Neuronal stem cell (in vitro differentiated cells): ENCODE measurements at regions not wholly inside any gene's neighbourhood (a gene's known extent, or its start where the extent isn't known, plus 50 kb on each side); places are given as distances from the start of the nearest gene placed in this dataset.

Source experiments
- DNase-seq: peaks from one replicate; pipeline ENCODE4 v3.0.0-alpha.2; 2013; ENCODE audit warnings: low spot score
- H2AFZ ChIP-seq: one replicate; pipeline ENCODE4 v1.6.1; 2013; ENCODE audit warnings: mild to moderate bottlenecking, low read length, inconsistent platforms
- H2AK5ac ChIP-seq: 2 replicates; pipeline ENCODE4 v1.6.1; 2013; ENCODE audit warnings: low read depth, mild to moderate bottlenecking, inconsistent platforms, low read length, moderate library complexity, mixed read lengths
- H2BK120ac ChIP-seq: 2 replicates; pipeline ENCODE4 v1.6.1; 2013; ENCODE audit warnings: low read depth, mild to moderate bottlenecking, inconsistent platforms, low read length, moderate library complexity, mixed read lengths
- H2BK12ac ChIP-seq: one replicate; pipeline ENCODE4 v1.6.1; 2013; ENCODE audit warnings: low read length, inconsistent platforms
- H2BK15ac ChIP-seq: 2 replicates; pipeline ENCODE4 v1.6.1; 2013; ENCODE audit warnings: mild to moderate bottlenecking, low read length, inconsistent platforms, mixed read lengths
- H2BK5ac ChIP-seq: one replicate; pipeline ENCODE4 v1.6.1; 2013; ENCODE audit warnings: inconsistent platforms, mild to moderate bottlenecking, low read length, moderate library complexity
- H3K14ac ChIP-seq: one replicate; pipeline ENCODE4 v1.6.1; 2013; ENCODE audit warnings: low read length, inconsistent platforms
- H3K18ac ChIP-seq: 2 replicates; pipeline ENCODE4 v1.6.1; 2013; ENCODE audit warnings: low read length, inconsistent platforms
- H3K23ac ChIP-seq: 2 replicates; pipeline ENCODE4 v1.6.1; 2013; ENCODE audit warnings: low read depth, mild to moderate bottlenecking, mixed read lengths, low read length, inconsistent platforms; ENCODE audit not compliant: poor library complexity
- H3K27ac ChIP-seq: replicated peaks from 3 replicates; pipeline ENCODE4 v1.5.1; 2013; ENCODE audit warnings: low read length, inconsistent platforms
- H3K27me3 ChIP-seq, 3 experiments: 2 replicates each; pipeline ENCODE4 v1.6.1; 2013; ENCODE audit warnings: low read length in 3 of 3, mild to moderate bottlenecking in 2 of 3, inconsistent platforms in 1 of 3, low read depth in 1 of 3, mixed read lengths in 1 of 3, moderate library complexity in 1 of 3; ENCODE audit not compliant: control insufficient read depth in 3 of 3, insufficient read depth in 3 of 3
- H3K36me3 ChIP-seq, 2 donors: replicated peaks in 1 of 2; 2 replicates each; pipeline ENCODE4 v1.6.1; 2013; ENCODE audit warnings: low read length in 2 of 2; ENCODE audit not compliant: control insufficient read depth in 2 of 2, insufficient read depth in 2 of 2
- H3K4ac ChIP-seq: 2 replicates; pipeline ENCODE4 v1.6.1; 2013; ENCODE audit warnings: inconsistent platforms, mild to moderate bottlenecking, low read length, moderate library complexity
- H3K4me1 ChIP-seq, 2 donors: 1 replicate in 1 of 2; 2 replicates in 1 of 2; pipeline ENCODE4 v1.6.1; 2013; ENCODE audit warnings: low read length in 2 of 2, low read depth in 1 of 2; ENCODE audit not compliant: control insufficient read depth in 2 of 2, insufficient read depth in 1 of 2
- H3K4me2 ChIP-seq: one replicate; pipeline ENCODE4 v1.6.1; 2013; ENCODE audit warnings: mild to moderate bottlenecking, low read length, inconsistent platforms; ENCODE audit not compliant: insufficient read depth, poor library complexity, severe bottlenecking
- H3K4me3 ChIP-seq, 2 donors: 2 replicates each; pipeline ENCODE4 v1.5.1; 2013; ENCODE audit warnings: low read length in 2 of 2, mild to moderate bottlenecking in 2 of 2, inconsistent platforms in 1 of 2, moderate library complexity in 1 of 2
- H3K79me1 ChIP-seq: one replicate; pipeline ENCODE4 v1.6.1; 2013; ENCODE audit warnings: low read depth, mild to moderate bottlenecking, inconsistent platforms, low read length, moderate library complexity
- H3K9ac ChIP-seq: one replicate; pipeline ENCODE4 v1.6.1; 2013; ENCODE audit warnings: mild to moderate bottlenecking, low read depth, low read length, inconsistent platforms; ENCODE audit not compliant: poor library complexity
- H3K9me3 ChIP-seq, 2 donors: replicated peaks in 1 of 2; 2 replicates each; pipeline versions ENCODE3 to v1.6.1; 2013; ENCODE audit warnings: low read length in 2 of 2, mild to moderate bottlenecking in 2 of 2, inconsistent platforms in 1 of 2, low read depth in 1 of 2, mixed read lengths in 1 of 2, moderate library complexity in 1 of 2; ENCODE audit not compliant: control insufficient read depth in 2 of 2, insufficient read depth in 1 of 2
- H4K8ac ChIP-seq: one replicate; pipeline ENCODE4 v1.6.1; 2013; ENCODE audit warnings: low read depth, mild to moderate bottlenecking, inconsistent platforms, low read length, moderate library complexity
- H4K91ac ChIP-seq: one replicate; pipeline ENCODE4 v1.6.1; 2013; ENCODE audit warnings: low read length, low read depth, mild to moderate bottlenecking, inconsistent platforms; ENCODE audit not compliant: poor library complexity
- WGBS, 2 donors: extraction: QIAGEN DNeasy Blood & Tissue Kit; methylation state at CpG; one replicate each; pipeline ENCODE4 v1.1.7; 2013; ENCODE audit warnings: missing lambda C conversion rate in 2 of 2, mixed read lengths in 1 of 2; ENCODE audit not compliant: insufficient read length in 2 of 2, insufficient replicate concordance in 1 of 2; ENCODE audit errors: extremely low coverage in 2 of 2; 5-methylcytosine and 5-hydroxymethylcytosine counted together

DNA sequence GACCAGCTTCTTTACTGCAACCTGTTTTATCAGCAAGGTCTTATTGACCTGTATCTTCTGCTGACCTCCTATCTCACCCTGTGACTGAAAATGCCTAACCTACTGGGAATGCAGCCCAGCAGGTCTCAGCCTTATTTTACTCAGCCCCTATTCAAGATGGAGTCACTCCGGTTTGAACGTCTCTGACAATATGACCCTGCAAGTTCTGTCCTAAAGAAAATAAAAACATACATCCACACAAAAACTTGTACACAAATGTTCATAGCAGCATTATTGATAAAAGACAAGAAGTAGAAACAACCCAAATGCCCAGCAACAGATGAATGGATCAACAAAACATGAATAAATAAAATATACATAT lies 59.5 kb upstream of the FAM9C start:
- H3K36me3 ChIP-seq, result no peaks in the 10 kb centered on the region
- H3K14ac ChIP-seq, result no peak overlapping the region
- H3K4me2 ChIP-seq, result no peak overlapping the region
- H3K4me1 ChIP-seq, result no peaks in the 10 kb centered on the region
- no peaks in the 10 kb centered on the region for H3K9me3 ChIP-seq
- no peak overlapping the region for H3K4me3 ChIP-seq
- no peak overlapping the region for H2AK5ac ChIP-seq
- no peak overlapping the region for H2BK120ac ChIP-seq
- H4K8ac ChIP-seq, result no peak overlapping the region
- no peak overlapping the region for H3K4ac ChIP-seq
- H3K79me1 ChIP-seq, result no peaks in the 10 kb centered on the region
- no peak overlapping the region for H3K9ac ChIP-seq
- no peak overlapping the region for H3K23ac ChIP-seq
- DNase-seq, result no peak
- H4K91ac ChIP-seq, result no peak overlapping the region
- no CpG with 5 or more reads among the region's 2 CpGs for WGBS, 2 donors
- H3K27me3 ChIP-seq, result no peaks in the 10 kb centered on the region
- no peak overlapping the region for H3K18ac ChIP-seq
- H2BK15ac ChIP-seq, result no peak overlapping the region
- H2BK12ac ChIP-seq, result no peak overlapping the region
- no peak overlapping the region for H2AFZ ChIP-seq
- H3K27ac ChIP-seq, result no peak overlapping the region
- H2BK5ac ChIP-seq, result no peak overlapping the region

DNA sequence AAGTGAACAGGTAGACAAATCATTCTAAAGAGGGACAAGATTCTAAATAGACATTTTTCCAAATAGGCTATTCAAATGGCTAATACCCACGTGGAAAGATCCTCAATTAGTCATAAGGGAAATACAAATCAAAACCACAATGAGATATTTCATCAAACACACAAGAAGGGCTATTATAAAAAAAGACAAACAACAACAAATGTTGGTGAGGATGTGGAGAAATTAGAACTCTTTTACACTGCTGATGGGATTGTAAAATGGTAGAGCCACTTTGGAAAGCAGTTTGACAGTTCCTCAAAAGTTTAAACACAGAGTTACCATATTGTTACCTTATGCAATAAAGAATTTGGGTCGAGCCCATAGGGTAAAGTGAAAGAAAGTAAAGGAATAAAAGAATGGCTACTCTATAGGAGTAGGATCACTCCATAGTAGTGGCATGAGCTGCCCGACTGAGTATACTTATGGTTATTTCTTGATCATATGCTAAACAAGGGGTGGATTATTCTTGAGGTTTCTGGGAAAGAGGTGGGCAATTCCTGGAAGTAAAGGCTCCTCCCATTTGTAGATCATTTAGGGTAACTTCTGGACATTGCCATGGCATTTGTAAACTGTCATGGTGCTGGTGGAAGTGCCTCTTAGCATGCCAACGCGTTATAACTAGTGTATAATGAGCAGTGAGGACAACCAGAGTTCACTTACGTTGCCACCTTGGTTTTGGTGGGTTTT lies 58.9 kb upstream of the FAM9C start:
- Histone ChIP-seq H3K14ac (no peak overlapping the region), H2BK12ac (no peak overlapping the region), H3K4ac (no peak overlapping the region), H4K91ac (no peak overlapping the region), H3K27me3 (no peaks in the 10 kb centered on the region), H3K23ac (no peak overlapping the region), H2AK5ac (no peak overlapping the region), H3K4me3 (no peak overlapping the region), H3K36me3 (no peaks in the 10 kb centered on the region), H3K4me2 (no peak overlapping the region), H3K9me3 (no peaks in the 10 kb centered on the region), H3K4me1 (no peaks in the 10 kb centered on the region), H3K79me1 (no peaks in the 10 kb centered on the region), H3K27ac (no peak overlapping the region), H2AFZ (no peak overlapping the region), H2BK120ac (no peak overlapping the region), H2BK5ac (no peak overlapping the region), H3K9ac (no peak overlapping the region), H3K18ac (no peak overlapping the region), H2BK15ac (no peak overlapping the region), H4K8ac (no peak overlapping the region)
- DNase-seq, result no peak
- WGBS, 2 donors, result no CpG with 5 or more reads among the region's 6 CpGs

DNA sequence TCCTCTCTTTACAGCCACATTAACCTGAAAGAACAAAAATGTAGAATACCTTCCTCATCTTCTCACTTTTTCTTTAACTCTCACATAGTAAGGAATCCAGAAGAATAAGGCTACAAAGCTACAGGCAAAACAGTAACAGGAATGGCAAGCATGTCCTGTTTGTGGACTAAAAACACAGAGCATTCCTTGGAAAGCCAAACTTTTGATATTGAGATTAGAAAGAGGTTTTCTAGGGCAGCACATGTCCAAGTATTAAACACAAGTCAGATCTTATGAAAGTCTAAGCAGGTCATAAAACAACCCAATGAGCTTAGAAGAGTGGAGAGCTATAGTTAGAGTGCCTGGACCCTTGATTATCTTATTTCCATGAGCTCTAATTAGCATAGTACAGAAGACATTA lies 58.2 kb upstream of the FAM9C start:
- Histone ChIP-seq H2BK12ac (no peak overlapping the region), H3K27me3 (no peaks in the 10 kb centered on the region), H3K9ac (no peak overlapping the region), H3K36me3 (no peaks in the 10 kb centered on the region), H3K4me3 (no peak overlapping the region), H3K27ac (no peak overlapping the region), H2AK5ac (no peak overlapping the region), H3K79me1 (no peaks in the 10 kb centered on the region), H3K4me2 (no peak overlapping the region), H3K23ac (no peak overlapping the region), H4K91ac (no peak overlapping the region), H4K8ac (no peak overlapping the region), H3K18ac (no peak overlapping the region), H3K4me1 (no peaks in the 10 kb centered on the region), H2BK120ac (no peak overlapping the region), H2BK15ac (no peak overlapping the region), H3K4ac (no peak overlapping the region), H3K9me3 (no peaks in the 10 kb centered on the region), H2BK5ac (no peak overlapping the region), H2AFZ (no peak overlapping the region), H3K14ac (no peak overlapping the region)
- DNase-seq, result no peak

DNA sequence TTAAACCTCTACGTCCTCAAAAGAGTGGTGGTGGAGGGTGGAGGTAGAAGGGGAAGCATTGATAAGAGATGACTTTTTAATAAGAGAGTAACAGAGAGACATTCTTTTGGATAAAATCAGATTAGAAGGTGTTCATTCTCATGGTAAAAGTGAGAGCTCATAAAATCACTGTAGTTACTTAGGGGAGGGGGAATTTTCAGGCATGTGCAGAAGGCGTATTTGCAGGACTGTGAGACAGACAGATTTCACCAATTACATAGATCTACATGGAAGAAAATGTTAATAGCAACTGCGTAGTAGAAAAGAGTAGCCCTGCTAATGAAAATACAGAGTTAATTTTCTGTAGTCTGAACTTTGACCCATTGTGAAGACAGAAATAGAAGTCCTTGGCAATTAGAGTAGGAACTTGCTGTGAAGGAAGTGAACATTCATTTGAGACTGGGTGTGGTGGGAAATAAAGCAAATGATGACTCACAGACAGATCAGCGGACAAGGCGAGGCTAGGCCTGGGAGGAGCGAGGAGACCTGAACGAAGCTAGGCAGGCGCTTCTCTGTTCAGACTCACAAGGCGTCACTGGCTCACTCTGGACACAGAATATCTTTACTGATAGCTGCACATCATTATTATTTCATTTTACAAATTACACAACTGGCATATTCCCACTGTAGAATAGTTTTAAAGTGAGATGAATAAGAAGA lies 57.2 kb upstream of the FAM9C start:
- no CpG with 5 or more reads among the region's 9 CpGs for WGBS, 2 donors
- Histone ChIP-seq H3K27me3 (no peaks in the 10 kb centered on the region), H4K8ac (no peak overlapping the region)

More for the DNA sequence above, 57.2 kb upstream of the FAM9C start:
- H3K9me3 ChIP-seq, result no peaks in the 10 kb centered on the region
- H3K14ac ChIP-seq, result no peak overlapping the region
- H3K4ac ChIP-seq, result no peak overlapping the region
- no peak overlapping the region for H2BK120ac ChIP-seq
- peak overlapping the region; percentile 48 for H2AFZ ChIP-seq
- H3K18ac ChIP-seq, result no peak overlapping the region
- H2BK5ac ChIP-seq, result no peak overlapping the region
- DNase-seq, result no peak
- H3K4me1 ChIP-seq, result no peaks in the 10 kb centered on the region
- H2BK15ac ChIP-seq, result no peak overlapping the region
- H3K4me2 ChIP-seq, result no peak overlapping the region
- H3K36me3 ChIP-seq, result no peaks in the 10 kb centered on the region
- H2AK5ac ChIP-seq, result no peak overlapping the region
- H4K91ac ChIP-seq, result no peak overlapping the region
- no peak overlapping the region for H3K9ac ChIP-seq
- no peak overlapping the region for H3K23ac ChIP-seq
- H3K79me1 ChIP-seq, result no peaks in the 10 kb centered on the region
- no peak overlapping the region for H2BK12ac ChIP-seq
- H3K27ac ChIP-seq, result no peak overlapping the region
- no peak overlapping the region for H3K4me3 ChIP-seq
